OCI-LY1 (cell line): ENCODE measurements at regions not wholly inside any gene's neighbourhood (a gene's known extent, or its start where the extent isn't known, plus 50 kb on each side); places are given as distances from the start of the nearest gene placed in this dataset.

ENCODE experiments used
- CTCF ChIP-seq: fragments of 200-600 bp; sonication (generic), shearing (Covaris generic); IDR thresholded peaks from 2 replicates; pipeline ENCODE4 v1.5.1; 2017; ENCODE audit warnings: mild to moderate bottlenecking, antibody characterized with exemption, low read length, moderate library complexity, mixed read lengths
- EZH2 ChIP-seq: fragments of 200-600 bp; sonication (generic), shearing (Covaris generic); IDR thresholded peaks from 2 replicates; pipeline ENCODE4 v1.8.0; 2017; ENCODE audit warnings: borderline replicate concordance, mixed run types, mild to moderate bottlenecking, antibody characterized with exemption, low read length, moderate library complexity, mixed read lengths

- TF ChIP-seq CTCF: no peak
- no peak for TF ChIP-seq EZH2
Observed at GRCh38 chr4:129403848-129404247, 307.9 kb downstream of the C4orf33 start.
